B cell (primary cell): ENCODE measurements at regions not wholly inside any gene's neighbourhood (a gene's known extent, or its start where the extent isn't known, plus 50 kb on each side); places are given as distances from the start of the nearest gene placed in this dataset.

Experiments
- CTCF ChIP-seq: fragments of 200-600 bp; IDR thresholded peaks from one replicate; pipeline ENCODE4 v1.8.0; 2022; ENCODE audit warnings: antibody characterized with exemption, mild to moderate bottlenecking
- EZH2 ChIP-seq: IDR thresholded peaks from 2 replicates; pipeline ENCODE4 v1.6.1; 2012; ENCODE audit warnings: borderline replicate concordance, low read depth, mild to moderate bottlenecking, moderate library complexity, low read length; ENCODE audit not compliant: insufficient read depth, poor library complexity, severe bottlenecking

- no peak for TF ChIP-seq CTCF
- no peak for TF ChIP-seq EZH2
Observed at GRCh38 chr3:117439812-117440211, 730.2 kb downstream of the TUSC7 start.
